Brain pericyte (primary cell): ENCODE measurements at regions not wholly inside any gene's neighbourhood (a gene's known extent, or its start where the extent isn't known, plus 50 kb on each side); places are given as distances from the start of the nearest gene placed in this dataset.

Experiments
- DNase-seq: peaks from one replicate; pipeline ENCODE4 v3.0.0-alpha.2; 2012; ENCODE audit warnings: low read depth, low spot score

- DNase-seq, result no peak
These were observed 630.4 kb downstream of the PRELID2 start for GRCh38 chr5:145204743-145205142.

- no peak for DNase-seq
These were observed 631.9 kb downstream of the PRELID2 start for GRCh38 chr5:145203193-145203592.

- no peak for DNase-seq
These were observed 636.4 kb downstream of the PRELID2 start for GRCh38 chr5:145198525-145199260.

- no peak for DNase-seq
These were observed 645.4 kb downstream of the PRELID2 start for GRCh38 chr5:145189746-145190145.

- no peak for DNase-seq
These were observed 654.8 kb downstream of the PRELID2 start for GRCh38 chr5:145180371-145180770.

- DNase-seq, result no peak
These were observed 656.3 kb downstream of the PRELID2 start for GRCh38 chr5:145178641-145179523.

GRCh38 chr5:145176041-145176440 is 659.1 kb downstream of the PRELID2 start:
- DNase-seq, result no peak

- no peak for DNase-seq
These were observed 669.0 kb downstream of the PRELID2 start for GRCh38 chr5:145166110-145166509.

- DNase-seq, result no peak
These were observed 671.3 kb downstream of the PRELID2 start for GRCh38 chr5:145163876-145164275.

GRCh38 chr5:145162626-145163025 is 672.5 kb downstream of the PRELID2 start:
- DNase-seq, result no peak

- DNase-seq, result no peak
These were observed 673.8 kb downstream of the PRELID2 start for GRCh38 chr5:145161391-145161790.

GRCh38 chr5:145160679-145161078 is 674.5 kb downstream of the PRELID2 start:
- no peak for DNase-seq

- DNase-seq, result no peak
These were observed 676.4 kb downstream of the PRELID2 start for GRCh38 chr5:145158730-145159129.

- no peak for DNase-seq
These were observed 677.3 kb downstream of the PRELID2 start for GRCh38 chr5:145157841-145158240.

GRCh38 chr5:145141534-145141933 is 693.6 kb downstream of the PRELID2 start:
- DNase-seq, result no peak

GRCh38 chr5:145130996-145131395 is 704.1 kb downstream of the PRELID2 start:
- DNase-seq, result no peak

GRCh38 chr5:145129797-145130196 is 705.3 kb downstream of the PRELID2 start:
- DNase-seq, result no peak

- no peak for DNase-seq
These were observed 710.3 kb downstream of the PRELID2 start for GRCh38 chr5:145124806-145125205.

- DNase-seq, result no peak
These were observed 716.5 kb downstream of the PRELID2 start for GRCh38 chr5:145118611-145119010.

- no peak for DNase-seq
These were observed 717.0 kb downstream of the PRELID2 start for GRCh38 chr5:145118127-145118526.

GRCh38 chr5:145117285-145117684 is 717.9 kb downstream of the PRELID2 start:
- no peak for DNase-seq

- no peak for DNase-seq
These were observed 723.7 kb downstream of the PRELID2 start for GRCh38 chr5:145111420-145111819.

- no peak for DNase-seq
These were observed 724.3 kb downstream of the PRELID2 start for GRCh38 chr5:145110834-145111233.
